HepG2 (cell line): ENCODE measurements at regions not wholly inside any gene's neighbourhood (a gene's known extent, or its start where the extent isn't known, plus 50 kb on each side); places are given as distances from the start of the nearest gene placed in this dataset.

Experiments
- ATAC-seq: fragments of 200-7000 bp; cut with Tn5 transposase; 3 replicates; pipeline ENCODE4 v1.9.1; 2020; ENCODE audit warnings: mild to moderate bottlenecking, moderate library complexity
- BruUV-seq: library from RNA; stranded (reverse); fragments of 400-500 nt; replicated peaks from 2 replicates; lab custom pipeline; 2021; lab: Mats Ljungman, UMichigan
- CTCF ChIA-PET: fragments of 300-600 bp; formaldehyde crosslinking; extraction: SDS; loops from one replicate; lab custom pipeline; 2021; ENCODE audit warnings: low total read pairs, inconsistent platforms, low intra/inter-chr PET ratio; lab: Yijun Ruan, JAX
- POLR2A ChIA-PET: fragments of 350-600 bp; sonication (Branson Sonifier 250); formaldehyde crosslinking; loops from one replicate; lab custom pipeline; 2020; ENCODE audit warnings: antibody characterized with exemption, inconsistent platforms; lab: Yijun Ruan, JAX
- DNase-seq: peaks from one replicate; pipeline ENCODE4 v3.0.0-alpha.2; 2015; ENCODE audit warnings: low spot score
- FAIRE-seq: peaks from 3 replicates; lab custom pipeline; 2011; peaks lifted over from hg19 to GRCh38; lab: Jason Lieb, UNC
- H2AFZ ChIP-seq: one replicate; pipeline ENCODE4 v1.6.1; 2011; ENCODE audit warnings: low read length, inconsistent platforms
- H3K27ac ChIP-seq: fragments of 300-600 bp; 3 replicates; pipeline ENCODE4 v1.8.0; 2011; ENCODE audit warnings: mixed run types, mild to moderate bottlenecking, mixed read lengths, low read length, inconsistent platforms; ENCODE audit not compliant: insufficient read depth; ENCODE audit errors: extremely low read length
- H3K27me3 ChIP-seq, 2 experiments: fragments of 200-600 bp in 1 of 2; 2 replicates in 1 of 2; 3 replicates in 1 of 2; pipeline versions ENCODE4 v1.6.0 to v1.8.0; 2011; ENCODE audit warnings: low read length in 2 of 2, mild to moderate bottlenecking in 2 of 2, moderate library complexity in 2 of 2, inconsistent platforms in 1 of 2; ENCODE audit not compliant: insufficient read depth in 2 of 2, control insufficient read depth in 1 of 2
- H3K36me3 ChIP-seq, 2 experiments: fragments of 200-600 bp in 1 of 2; replicated peaks in 1 of 2; 2 replicates in 1 of 2; 3 replicates in 1 of 2; pipeline versions ENCODE4 v1.5.1 to v1.8.0; 2011; ENCODE audit warnings: low read length in 2 of 2, inconsistent platforms in 1 of 2; ENCODE audit not compliant: insufficient read depth in 2 of 2, control insufficient read depth in 1 of 2
- H3K4me1 ChIP-seq: 2 replicates; pipeline ENCODE4 v1.5.1; 2012; ENCODE audit warnings: low read length, inconsistent platforms; ENCODE audit not compliant: insufficient read depth
- H3K4me2 ChIP-seq: 2 replicates; pipeline ENCODE4 v1.6.0; 2011; ENCODE audit warnings: low read depth, low read length, inconsistent platforms
- H3K4me3 ChIP-seq, 3 experiments: fragments of 200-600 bp in 1 of 3; sonication (generic), shearing (Covaris generic) in 1 of 3; replicated peaks in 1 of 3; 2 replicates each; pipeline ENCODE4 v1.5.1; 2011 to 2016; ENCODE audit warnings: low read length in 3 of 3, inconsistent platforms in 2 of 3, low read depth in 2 of 3, mild to moderate bottlenecking in 2 of 3, control low read depth in 1 of 3, mixed read lengths in 1 of 3; ENCODE audit not compliant: insufficient read depth in 1 of 3
- H3K79me2 ChIP-seq: one replicate; pipeline ENCODE4 v1.6.1; 2011; ENCODE audit warnings: low read length, inconsistent platforms; ENCODE audit not compliant: insufficient read depth
- H3K9ac ChIP-seq: 2 replicates; pipeline ENCODE4 v1.6.0; 2011; ENCODE audit warnings: mild to moderate bottlenecking, low read depth, low read length, inconsistent platforms; ENCODE audit not compliant: insufficient read depth
- H3K9me3 ChIP-seq: 2 replicates; pipeline ENCODE4 v1.5.1; 2012; ENCODE audit warnings: mild to moderate bottlenecking, low read length
- H4K20me1 ChIP-seq: 2 replicates; pipeline ENCODE4 v1.6.0; 2011; ENCODE audit warnings: inconsistent platforms, mild to moderate bottlenecking, low read length, moderate library complexity; ENCODE audit not compliant: insufficient read depth
- ARNT2 ChIP-seq: sonication (generic); formaldehyde crosslinking; IDR thresholded peaks from 2 replicates; pipeline ENCODE4 v1.8.0; 2022; ENCODE audit warnings: mild to moderate bottlenecking, low read depth, missing genetic modification reagents, moderate library complexity
- BRCA1 ChIP-seq: sonication (generic); formaldehyde crosslinking; IDR thresholded peaks from 2 replicates; pipeline ENCODE4 v1.4.0; 2020; ENCODE audit warnings: missing genetic modification reagents
- HOXA9 ChIP-seq: sonication (generic); formaldehyde crosslinking; IDR thresholded peaks from 2 replicates; pipeline ENCODE4 v1.8.1; 2022; ENCODE audit warnings: missing genetic modification reagents, mild to moderate bottlenecking, moderate library complexity, borderline replicate concordance
- LBX2 ChIP-seq: sonication (generic); formaldehyde crosslinking; IDR thresholded peaks from 2 replicates; pipeline ENCODE4 v1.5.0; 2020; ENCODE audit warnings: missing genetic modification reagents, mild to moderate bottlenecking, borderline replicate concordance
- MED1 ChIP-seq: sonication (generic); formaldehyde crosslinking; IDR thresholded peaks from 2 replicates; pipeline ENCODE4 v1.4.0; 2020; ENCODE audit warnings: missing genetic modification reagents
- MEIS2 ChIP-seq: sonication (generic); formaldehyde crosslinking; IDR thresholded peaks from 2 replicates; pipeline ENCODE4 v1.9.0; 2021; ENCODE audit warnings: mild to moderate bottlenecking, missing genetic modification reagents
- MXD4 ChIP-seq: IDR thresholded peaks from 2 replicates; pipeline ENCODE4 v1.6.1; 2016; ENCODE audit warnings: mild to moderate bottlenecking, missing biosample characterization, missing genetic modification reagents
- NCOA5 ChIP-seq: sonication (generic); formaldehyde crosslinking; IDR thresholded peaks from 2 replicates; pipeline ENCODE4 v1.4.0; 2020; ENCODE audit warnings: missing genetic modification reagents
- NCOR1 ChIP-seq: fragments of 200-600 bp; sonication (generic); IDR thresholded peaks from 2 replicates; pipeline ENCODE4 v1.7.0; 2017; ENCODE audit warnings: antibody characterized with exemption, low read length, borderline replicate concordance
- PAWR ChIP-seq: sonication (generic); formaldehyde crosslinking; IDR thresholded peaks from 2 replicates; pipeline ENCODE4 v1.4.0; 2020; ENCODE audit warnings: missing genetic modification reagents, mild to moderate bottlenecking, borderline replicate concordance
- PRMT3 ChIP-seq: sonication (generic); formaldehyde crosslinking; IDR thresholded peaks from 2 replicates; pipeline ENCODE4 v1.8.1; 2022; ENCODE audit warnings: low read depth, mild to moderate bottlenecking, moderate library complexity, missing genetic modification reagents, borderline replicate concordance
- ZFAT ChIP-seq: sonication (generic); formaldehyde crosslinking; conservative IDR thresholded peaks from 2 replicates; pipeline ENCODE4 v1.8.1; 2023; ENCODE audit warnings: missing genetic modification reagents, inconsistent platforms
- ZFP36L1 ChIP-seq: sonication (generic); formaldehyde crosslinking; IDR thresholded peaks from 2 replicates; pipeline ENCODE4 v1.8.0; 2022; ENCODE audit warnings: mild to moderate bottlenecking, missing genetic modification reagents, moderate library complexity
- ZNF180 ChIP-seq: sonication (generic); formaldehyde crosslinking; IDR thresholded peaks from 2 replicates; pipeline ENCODE4 v1.4.0; 2020; ENCODE audit warnings: low read depth, missing genetic modification reagents, borderline replicate concordance
- ZNF460 ChIP-seq: sonication (generic); formaldehyde crosslinking; IDR thresholded peaks from 2 replicates; pipeline ENCODE4 v1.5.1; 2020; ENCODE audit warnings: missing genetic modification reagents, mild to moderate bottlenecking, borderline replicate concordance
- ZSCAN12 ChIP-seq: sonication (generic); formaldehyde crosslinking; IDR thresholded peaks from 2 replicates; pipeline ENCODE4 v1.9.0; 2021; ENCODE audit warnings: mild to moderate bottlenecking, missing genetic modification reagents
- WGBS: methylation state at CpG from one replicate; pipeline ENCODE4 v1.1.6; 2017; ENCODE audit warnings: low lambda C conversion rate; 5-methylcytosine and 5-hydroxymethylcytosine counted together
- in situ Hi-C: cut with HindIII; loops from 2 replicates; pipeline ENCODE4 v1.10.0; 2017; ENCODE audit warnings: low pct_unique_long_range_greater_than_20kb; ENCODE audit not compliant: extremely low pct_ligation_motif_present
- intact Hi-C: fragments of 100-400 bp; cut with micrococcal nuclease; formaldehyde crosslinking; loops from one replicate; pipeline ENCODE4 v1.10.0; 2022; ENCODE audit not compliant: unreplicated experiment

- TF ChIP-seq HOXA9 = no peak
- TF ChIP-seq PAWR (CRISPR knock-in tag) = no peak
- TF ChIP-seq MXD4 (CRISPR knock-in tag) = no peak
- no peak for TF ChIP-seq LBX2 (CRISPR knock-in tag)
- TF ChIP-seq BRCA1 (CRISPR knock-in tag) = no peak
These were observed 1054.2 kb upstream of the CRIM1 start (continued) for GRCh38 chr2:35301369-35301768.

- no peak for ATAC-seq
- no peak for DNase-seq
- Histone ChIP-seq H3K4me1 (no peaks in the 10 kb centered on the region), H3K79me2 (no peaks in the 10 kb centered on the region), H3K9ac (no peak overlapping the region), H3K27ac (no peak overlapping the region), H4K20me1 (no peaks in the 10 kb centered on the region), H3K27me3 (no peaks in the 10 kb centered on the region), H3K4me2 (no peak overlapping the region), H2AFZ (no peak overlapping the region), H3K36me3 (no peaks in the 10 kb centered on the region), H3K4me3 (no peak overlapping the region), H3K9me3 (0 out of 2 replicates have a peak, but pooled peaks cover 17% of the 10 kb centered on the region)
- ChIA-PET CTCF (no interaction called here), POLR2A (no interaction called here)
- TF ChIP-seq ZNF460 (CRISPR knock-in tag) (no peak), NCOR1 (no peak), ZSCAN12 (CRISPR knock-in tag) (no peak), MED1 (no peak), ZFP36L1 (no peak), MEIS2 (CRISPR knock-in tag) (no peak), ZFAT (CRISPR knock-in tag) (no peak), ARNT2 (CRISPR knock-in tag) (no peak), ZNF180 (CRISPR knock-in tag) (no peak), PRMT3 (no peak), NCOA5 (CRISPR knock-in tag) (no peak)
- 6% methylated on average over 4 of the region's 4 CpGs for WGBS
- intact Hi-C loops (no loop called here), in situ Hi-C loops (no loop called here)
- no peak for FAIRE-seq
- BruUV-seq = no TSS peak
These were observed 1057.1 kb upstream of the CRIM1 start for GRCh38 chr2:35298493-35298892.
